HCT116 (cell line): ENCODE measurements at regions not wholly inside any gene's neighbourhood (a gene's known extent, or its start where the extent isn't known, plus 50 kb on each side); places are given as distances from the start of the nearest gene placed in this dataset.

Experiments
- ELF1 ChIP-seq: IDR thresholded peaks from 2 replicates; pipeline ENCODE4 v1.6.1; 2012; ENCODE audit warnings: low read depth, borderline replicate concordance
- TF ChIP-seq, protein P1 (sequence below), 3 experiments: fragments of 200-600 bp in 1 of 3; sonication (generic) in 1 of 3; IDR thresholded peaks in 2 of 3; conservative IDR thresholded peaks in 1 of 3; 2 replicates each; pipeline ENCODE4 v1.5.1; 2012 to 2017; ENCODE audit warnings: low read depth in 2 of 3, low read length in 2 of 3, antibody characterized with exemption in 1 of 3, borderline replicate concordance in 1 of 3, control low read depth in 1 of 3, mild to moderate bottlenecking in 1 of 3, mixed read lengths in 1 of 3, mixed run types in 1 of 3, moderate library complexity in 1 of 3; ENCODE audit not compliant: insufficient read depth in 1 of 3
- TF ChIP-seq, protein P2 (sequence below): IDR thresholded peaks from 2 replicates; pipeline ENCODE4 v1.6.1; 2012; ENCODE audit warnings: low read depth
- TF ChIP-seq, protein P3 (sequence below): IDR thresholded peaks from 2 replicates; pipeline ENCODE4 v1.6.1; 2011; ENCODE audit warnings: mild to moderate bottlenecking, low read length, moderate library complexity; ENCODE audit not compliant: insufficient replicate concordance; ENCODE audit errors: extremely low read depth

DNA sequence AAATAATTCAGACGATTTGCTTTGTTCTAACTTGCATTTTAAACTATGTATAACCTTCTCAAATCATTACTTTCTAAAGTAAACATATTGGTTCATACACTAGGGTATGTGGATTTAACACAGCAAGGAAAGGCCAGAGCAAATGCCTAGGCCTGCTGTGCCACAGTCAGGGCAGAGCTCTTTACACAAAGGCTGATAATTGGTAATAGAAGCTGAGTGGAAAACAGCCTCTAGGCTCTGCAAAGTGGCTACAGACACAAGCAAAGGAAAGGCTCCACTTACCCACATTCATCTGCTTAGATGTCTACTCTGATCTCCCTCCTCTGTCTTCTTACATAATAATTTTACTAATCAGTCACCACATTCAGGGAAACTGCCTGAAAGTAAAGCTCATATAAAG, 382.9 kb downstream of the OLFM4 start:
- TF ChIP-seq, protein P1, sequence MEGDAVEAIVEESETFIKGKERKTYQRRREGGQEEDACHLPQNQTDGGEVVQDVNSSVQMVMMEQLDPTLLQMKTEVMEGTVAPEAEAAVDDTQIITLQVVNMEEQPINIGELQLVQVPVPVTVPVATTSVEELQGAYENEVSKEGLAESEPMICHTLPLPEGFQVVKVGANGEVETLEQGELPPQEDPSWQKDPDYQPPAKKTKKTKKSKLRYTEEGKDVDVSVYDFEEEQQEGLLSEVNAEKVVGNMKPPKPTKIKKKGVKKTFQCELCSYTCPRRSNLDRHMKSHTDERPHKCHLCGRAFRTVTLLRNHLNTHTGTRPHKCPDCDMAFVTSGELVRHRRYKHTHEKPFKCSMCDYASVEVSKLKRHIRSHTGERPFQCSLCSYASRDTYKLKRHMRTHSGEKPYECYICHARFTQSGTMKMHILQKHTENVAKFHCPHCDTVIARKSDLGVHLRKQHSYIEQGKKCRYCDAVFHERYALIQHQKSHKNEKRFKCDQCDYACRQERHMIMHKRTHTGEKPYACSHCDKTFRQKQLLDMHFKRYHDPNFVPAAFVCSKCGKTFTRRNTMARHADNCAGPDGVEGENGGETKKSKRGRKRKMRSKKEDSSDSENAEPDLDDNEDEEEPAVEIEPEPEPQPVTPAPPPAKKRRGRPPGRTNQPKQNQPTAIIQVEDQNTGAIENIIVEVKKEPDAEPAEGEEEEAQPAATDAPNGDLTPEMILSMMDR (IDR thresholded peaks at IDR 0.05 in 2 of 3, conservative IDR thresholded peaks at IDR 0.05 in 1 of 3; ENCODE audit: borderline replicate concordance in 1 of 3, insufficient read depth in 1 of 3, low read depth in 2 of 3, low read length in 2 of 3) = no peak
- TF ChIP-seq, protein P2, sequence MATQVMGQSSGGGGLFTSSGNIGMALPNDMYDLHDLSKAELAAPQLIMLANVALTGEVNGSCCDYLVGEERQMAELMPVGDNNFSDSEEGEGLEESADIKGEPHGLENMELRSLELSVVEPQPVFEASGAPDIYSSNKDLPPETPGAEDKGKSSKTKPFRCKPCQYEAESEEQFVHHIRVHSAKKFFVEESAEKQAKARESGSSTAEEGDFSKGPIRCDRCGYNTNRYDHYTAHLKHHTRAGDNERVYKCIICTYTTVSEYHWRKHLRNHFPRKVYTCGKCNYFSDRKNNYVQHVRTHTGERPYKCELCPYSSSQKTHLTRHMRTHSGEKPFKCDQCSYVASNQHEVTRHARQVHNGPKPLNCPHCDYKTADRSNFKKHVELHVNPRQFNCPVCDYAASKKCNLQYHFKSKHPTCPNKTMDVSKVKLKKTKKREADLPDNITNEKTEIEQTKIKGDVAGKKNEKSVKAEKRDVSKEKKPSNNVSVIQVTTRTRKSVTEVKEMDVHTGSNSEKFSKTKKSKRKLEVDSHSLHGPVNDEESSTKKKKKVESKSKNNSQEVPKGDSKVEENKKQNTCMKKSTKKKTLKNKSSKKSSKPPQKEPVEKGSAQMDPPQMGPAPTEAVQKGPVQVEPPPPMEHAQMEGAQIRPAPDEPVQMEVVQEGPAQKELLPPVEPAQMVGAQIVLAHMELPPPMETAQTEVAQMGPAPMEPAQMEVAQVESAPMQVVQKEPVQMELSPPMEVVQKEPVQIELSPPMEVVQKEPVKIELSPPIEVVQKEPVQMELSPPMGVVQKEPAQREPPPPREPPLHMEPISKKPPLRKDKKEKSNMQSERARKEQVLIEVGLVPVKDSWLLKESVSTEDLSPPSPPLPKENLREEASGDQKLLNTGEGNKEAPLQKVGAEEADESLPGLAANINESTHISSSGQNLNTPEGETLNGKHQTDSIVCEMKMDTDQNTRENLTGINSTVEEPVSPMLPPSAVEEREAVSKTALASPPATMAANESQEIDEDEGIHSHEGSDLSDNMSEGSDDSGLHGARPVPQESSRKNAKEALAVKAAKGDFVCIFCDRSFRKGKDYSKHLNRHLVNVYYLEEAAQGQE = no peak
- no peak for TF ChIP-seq ELF1
- TF ChIP-seq, protein P3, sequence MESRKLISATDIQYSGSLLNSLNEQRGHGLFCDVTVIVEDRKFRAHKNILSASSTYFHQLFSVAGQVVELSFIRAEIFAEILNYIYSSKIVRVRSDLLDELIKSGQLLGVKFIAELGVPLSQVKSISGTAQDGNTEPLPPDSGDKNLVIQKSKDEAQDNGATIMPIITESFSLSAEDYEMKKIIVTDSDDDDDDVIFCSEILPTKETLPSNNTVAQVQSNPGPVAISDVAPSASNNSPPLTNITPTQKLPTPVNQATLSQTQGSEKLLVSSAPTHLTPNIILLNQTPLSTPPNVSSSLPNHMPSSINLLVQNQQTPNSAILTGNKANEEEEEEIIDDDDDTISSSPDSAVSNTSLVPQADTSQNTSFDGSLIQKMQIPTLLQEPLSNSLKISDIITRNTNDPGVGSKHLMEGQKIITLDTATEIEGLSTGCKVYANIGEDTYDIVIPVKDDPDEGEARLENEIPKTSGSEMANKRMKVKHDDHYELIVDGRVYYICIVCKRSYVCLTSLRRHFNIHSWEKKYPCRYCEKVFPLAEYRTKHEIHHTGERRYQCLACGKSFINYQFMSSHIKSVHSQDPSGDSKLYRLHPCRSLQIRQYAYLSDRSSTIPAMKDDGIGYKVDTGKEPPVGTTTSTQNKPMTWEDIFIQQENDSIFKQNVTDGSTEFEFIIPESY = no peak
